ENCODE measurements at regions not wholly inside any gene's neighbourhood (a gene's known extent, or its start where the extent isn't known, plus 50 kb on each side); places are given as distances from the start of the nearest gene placed in this dataset.

DNA sequence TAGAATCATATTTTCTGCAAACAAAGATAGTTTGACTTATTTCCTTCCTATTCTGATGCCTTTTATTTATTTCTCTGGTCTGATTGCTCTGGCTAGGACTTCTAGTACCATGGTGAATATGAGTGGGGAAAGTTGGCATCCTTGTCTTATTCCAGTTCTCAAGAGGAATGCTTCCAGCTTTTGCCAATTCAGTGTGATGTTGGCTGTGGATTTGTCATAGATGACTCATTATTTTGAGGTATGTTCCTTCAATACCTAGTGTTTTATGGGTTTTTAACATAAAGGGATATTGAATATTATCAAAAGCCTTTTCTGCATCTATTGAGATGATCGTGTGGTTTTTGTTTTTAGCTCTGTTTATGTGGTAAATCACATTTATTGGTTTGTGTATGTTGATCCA, 139.4 kb upstream of the CNTN1 start:
- DNase-seq (ENCODE audit: low read depth in 2 of 2): no peak

GRCh38 chr12:40557980-40558379, 134.3 kb upstream of the CNTN1 start:
- DNase-seq (ENCODE audit: low read depth in 2 of 2): no peak

DNA sequence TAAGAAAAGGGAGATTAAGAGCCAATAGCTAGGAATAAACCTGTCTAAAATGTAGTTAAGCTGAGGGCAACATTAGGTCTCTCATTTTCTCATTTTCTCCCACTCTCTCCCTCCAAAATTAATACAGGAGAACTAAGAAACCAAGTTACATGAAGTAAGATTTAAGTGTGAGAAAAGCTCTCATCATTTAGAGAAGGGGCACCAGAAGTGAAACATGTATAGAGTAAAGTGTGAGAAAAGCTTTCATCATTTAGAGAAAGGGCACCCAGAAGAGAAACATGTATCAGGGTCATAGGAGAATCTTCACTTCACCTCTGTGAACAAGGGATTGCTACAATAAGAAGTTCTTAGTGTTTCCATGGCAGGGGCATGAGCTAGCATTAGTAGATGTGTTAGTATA, 132.4 kb upstream of the CNTN1 start:
- DNase-seq (ENCODE audit: low read depth in 2 of 2): no peak

DNA sequence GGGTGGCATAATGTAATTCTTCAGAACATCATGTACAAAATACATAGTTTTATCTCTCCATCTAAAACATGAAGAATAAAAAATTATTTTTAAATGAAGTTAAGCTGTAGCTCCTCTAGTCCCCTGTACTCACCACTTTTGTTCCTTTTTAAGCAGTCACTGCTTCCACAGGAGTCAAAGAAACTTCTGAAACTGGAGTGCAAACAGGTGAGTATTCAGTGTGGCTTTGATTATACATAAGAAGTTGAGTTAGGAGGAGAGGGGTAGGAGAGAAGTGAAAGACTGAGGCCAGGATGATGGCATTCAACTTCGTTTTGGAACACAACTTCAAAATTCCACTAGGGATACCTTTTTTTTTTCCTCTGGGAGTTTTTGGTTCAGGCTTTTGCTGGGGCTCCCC, 131.4 kb upstream of the CNTN1 start:
- no peak for DNase-seq (ENCODE audit: low read depth in 2 of 2)

GRCh38 chr12:40561395-40561966, 130.8 kb upstream of the CNTN1 start:
- DNase-seq (ENCODE audit: low read depth in 2 of 2): no peak

DNA sequence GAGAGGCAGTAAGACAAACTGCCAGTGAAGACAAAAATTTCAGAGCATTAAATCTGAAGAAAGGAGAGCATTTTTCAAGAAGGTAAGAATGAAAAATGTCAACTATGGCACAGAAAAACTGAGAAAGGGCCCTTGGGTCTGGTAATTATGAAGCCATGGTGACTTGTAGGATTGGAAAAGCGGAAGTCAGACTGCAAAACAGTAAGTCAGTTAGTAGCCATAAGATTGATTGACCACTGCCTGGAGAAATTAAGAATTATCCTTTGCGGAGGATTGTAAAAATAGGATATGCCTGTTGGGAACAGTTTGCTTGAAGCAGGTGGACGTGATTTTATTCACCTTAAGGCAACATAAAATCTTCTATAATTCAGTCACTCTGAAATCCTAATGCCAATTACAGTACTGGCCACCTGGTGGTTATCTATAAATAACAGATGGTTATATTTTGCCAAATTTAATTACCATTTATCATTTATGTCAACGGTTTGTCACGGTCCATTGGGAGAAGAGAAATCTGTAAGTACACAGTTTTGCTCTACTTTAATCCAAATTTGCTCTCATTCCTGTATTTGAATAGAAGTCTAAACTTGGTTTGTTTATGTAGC, 127.1 kb upstream of the CNTN1 start:
- no peak for DNase-seq (ENCODE audit: low read depth in 2 of 2)

GRCh38 chr12:40566271-40566670, 126.0 kb upstream of the CNTN1 start:
- no peak for DNase-seq (ENCODE audit: low read depth in 2 of 2)

DNA sequence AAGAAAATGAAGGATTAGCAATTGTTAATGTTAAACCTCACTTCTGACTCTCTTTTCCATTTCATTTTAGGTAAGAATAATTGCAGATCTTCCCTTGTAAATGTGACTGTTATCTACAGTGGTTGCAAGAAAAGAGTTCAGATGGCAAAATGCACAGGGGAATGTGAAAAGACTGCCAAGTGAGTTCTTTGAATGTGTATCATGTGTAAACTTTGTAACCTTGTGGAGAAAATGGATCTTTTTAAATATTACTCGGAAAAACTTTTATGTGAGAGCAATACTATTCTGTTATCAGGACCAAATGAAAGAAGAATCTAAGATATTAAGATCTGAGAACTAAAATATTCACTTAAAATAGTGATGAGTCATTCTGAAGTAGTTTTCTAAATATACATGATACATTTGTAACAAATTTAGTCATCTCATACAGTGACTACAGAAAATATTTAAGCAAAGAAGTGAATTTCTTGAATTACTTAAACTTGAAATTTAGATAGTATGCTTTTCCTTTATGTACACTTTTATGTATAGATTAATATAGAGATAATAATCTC, 122.5 kb upstream of the CNTN1 start:
- no peak for DNase-seq (ENCODE audit: low read depth in 2 of 2)

DNA sequence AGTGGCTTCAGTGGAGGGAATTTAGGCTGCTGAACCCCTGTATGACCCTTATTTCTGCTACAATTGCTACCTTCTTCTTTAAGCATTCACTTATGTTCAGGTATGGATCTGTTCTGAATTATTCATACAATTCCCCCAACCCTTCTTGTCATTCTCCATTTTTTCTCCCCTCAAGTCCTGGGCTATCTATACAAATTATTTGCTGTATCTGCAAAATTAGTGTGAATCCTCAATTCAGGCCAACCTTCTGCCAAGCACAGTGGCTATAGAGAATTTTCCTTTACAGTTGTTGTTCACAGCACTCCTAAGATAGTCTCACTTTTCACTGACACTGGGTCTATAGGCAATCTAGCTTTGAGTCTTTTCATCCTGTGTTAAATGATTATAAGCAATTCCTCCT, 119.2 kb upstream of the CNTN1 start:
- DNase-seq (ENCODE audit: low read depth in 2 of 2): no peak

- DNase-seq (ENCODE audit: low read depth in 2 of 2): no peak
Measured at GRCh38 chr12:40575987-40576386, 116.3 kb upstream of the CNTN1 start.

GRCh38 chr12:40577834-40578233, 114.4 kb upstream of the CNTN1 start:
- no peak for DNase-seq (ENCODE audit: low read depth in 2 of 2)

- no peak for DNase-seq (ENCODE audit: low read depth in 2 of 2)
Measured at GRCh38 chr12:40579687-40580086, 112.6 kb upstream of the CNTN1 start.

- no peak for DNase-seq (ENCODE audit: low read depth in 2 of 2)
Measured at GRCh38 chr12:40580346-40580745, 111.9 kb upstream of the CNTN1 start.

GRCh38 chr12:40581889-40582288, 110.3 kb upstream of the CNTN1 start:
- no peak for DNase-seq (ENCODE audit: low read depth in 2 of 2)

- no peak for DNase-seq (ENCODE audit: low read depth in 2 of 2)
Measured at GRCh38 chr12:40583743-40584142, 108.5 kb upstream of the CNTN1 start.

DNA sequence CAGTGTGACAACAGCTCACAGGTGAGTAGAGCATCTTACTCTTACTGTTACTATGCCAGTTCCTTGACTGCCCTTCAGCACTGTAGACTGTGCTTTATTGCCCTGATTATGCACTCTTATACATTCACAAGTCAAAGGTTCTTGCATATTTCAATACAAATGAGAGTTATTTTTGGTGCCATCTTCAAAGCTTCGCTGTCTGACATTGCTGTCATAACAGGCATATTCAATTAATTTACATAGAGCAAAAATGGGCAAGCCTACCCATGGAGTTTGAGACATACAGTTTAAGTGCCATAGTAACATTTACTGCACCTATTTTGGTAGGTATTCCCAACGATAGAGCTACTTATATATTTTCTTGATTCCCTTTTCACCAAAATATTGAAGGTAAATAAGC, 107.5 kb upstream of the CNTN1 start:
- DNase-seq (ENCODE audit: low read depth in 2 of 2): no peak

GRCh38 chr12:40586823-40587222, 105.4 kb upstream of the CNTN1 start:
- DNase-seq (ENCODE audit: low read depth in 2 of 2): no peak

- no peak for DNase-seq (ENCODE audit: low read depth in 2 of 2)
Measured at GRCh38 chr12:40587421-40587820, 104.8 kb upstream of the CNTN1 start.

- DNase-seq (ENCODE audit: low read depth in 2 of 2): no peak
Measured at GRCh38 chr12:40587970-40588369, 104.3 kb upstream of the CNTN1 start.

GRCh38 chr12:40597133-40597532, 95.1 kb upstream of the CNTN1 start:
- DNase-seq (ENCODE audit: low read depth in 2 of 2): no peak

DNA sequence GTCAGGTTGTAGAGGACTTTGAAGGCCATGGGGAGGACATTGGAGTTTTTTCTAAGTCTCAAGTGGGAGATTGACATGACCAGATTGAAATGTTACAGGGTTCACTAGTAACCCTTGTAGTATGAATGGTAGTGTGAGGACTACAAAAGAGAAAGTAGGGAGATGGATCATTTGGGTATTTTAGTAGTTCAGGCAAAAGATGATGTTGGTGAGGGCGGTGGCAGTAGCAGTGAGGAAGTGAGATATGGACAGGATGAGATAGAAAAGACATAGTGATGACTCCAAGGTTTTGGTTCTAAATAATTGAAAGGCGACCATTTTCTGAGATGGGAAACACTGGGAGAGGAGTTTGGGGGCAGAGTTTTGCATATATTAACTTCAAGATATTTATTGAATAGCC, 94.2 kb upstream of the CNTN1 start:
- no peak for DNase-seq (ENCODE audit: low read depth in 2 of 2)

- DNase-seq (ENCODE audit: low read depth in 2 of 2): no peak
Measured at GRCh38 chr12:40602562-40602961, 89.7 kb upstream of the CNTN1 start.

- DNase-seq (ENCODE audit: low read depth in 2 of 2): no peak
Measured at GRCh38 chr12:40614923-40615322, 77.3 kb upstream of the CNTN1 start.

DNA sequence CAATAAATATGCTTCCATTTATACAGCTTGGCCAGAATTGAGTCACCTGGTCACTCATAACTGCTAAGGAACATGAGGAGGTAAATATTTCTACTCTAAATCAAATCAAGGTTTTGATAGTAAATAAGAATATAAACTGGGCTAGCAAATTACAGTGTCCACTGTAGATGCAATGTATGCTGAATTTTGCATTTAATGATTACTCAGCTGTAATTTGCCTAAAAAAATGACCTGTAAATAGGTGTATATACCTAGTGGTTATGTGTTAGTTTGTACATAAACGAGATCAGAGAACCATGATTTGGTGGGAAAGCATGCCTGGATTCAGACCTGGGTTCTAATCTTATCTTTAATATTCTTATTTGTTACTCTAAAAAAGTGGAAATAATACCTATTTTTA, 76.6 kb upstream of the CNTN1 start:
- DNase-seq (ENCODE audit: low read depth in 2 of 2): no peak
